Dedifferentiated amniotic fluid mesenchymal stem cell (primary cell): ENCODE measurements at regions not wholly inside any gene's neighbourhood (a gene's known extent, or its start where the extent isn't known, plus 50 kb on each side); places are given as distances from the start of the nearest gene placed in this dataset.
A peak's percentile ranks its signal among the peaks of the same experiment; 100 is the strongest.

ENCODE experiments used
- DNase-seq: peaks from one replicate; pipeline ENCODE4 v3.0.0-alpha.2; 2016; ENCODE audit errors: extremely low spot score

GRCh38 chr1:244196571-244197285, 145.6 kb downstream of the ZBTB18 start:
- no peak for DNase-seq

GRCh38 chr1:244197851-244198375, 146.8 kb downstream of the ZBTB18 start:
- no peak for DNase-seq

- no peak for DNase-seq
These were observed 148.8 kb downstream of the ZBTB18 start for GRCh38 chr1:244199902-244200301.

- DNase-seq = no peak
These were observed 149.5 kb downstream of the ZBTB18 start for GRCh38 chr1:244200596-244200995.

GRCh38 chr1:244201750-244202149, 150.7 kb downstream of the ZBTB18 start:
- no peak for DNase-seq

GRCh38 chr1:244204004-244204403, 152.9 kb downstream of the ZBTB18 start:
- no peak for DNase-seq

GRCh38 chr1:244205171-244205570, 154.1 kb downstream of the ZBTB18 start:
- no peak for DNase-seq

- no peak for DNase-seq
These were observed 154.8 kb downstream of the ZBTB18 start for GRCh38 chr1:244205906-244206305.

- no peak for DNase-seq
These were observed 156.2 kb downstream of the ZBTB18 start for GRCh38 chr1:244207042-244207934.

- DNase-seq = no peak
These were observed 156.8 kb downstream of the ZBTB18 start for GRCh38 chr1:244207935-244208244.

- no peak for DNase-seq
These were observed 158.9 kb downstream of the ZBTB18 start for GRCh38 chr1:244209955-244210354.

GRCh38 chr1:244210884-244211558, 159.9 kb downstream of the ZBTB18 start:
- no peak for DNase-seq

GRCh38 chr1:244211559-244211944, 160.5 kb downstream of the ZBTB18 start:
- DNase-seq = no peak

- no peak for DNase-seq
These were observed 161.1 kb downstream of the ZBTB18 start for GRCh38 chr1:244212219-244212618.

- DNase-seq = no peak
These were observed 161.9 kb downstream of the ZBTB18 start for GRCh38 chr1:244212797-244213475.

GRCh38 chr1:244214009-244214967, 163.2 kb downstream of the ZBTB18 start:
- peak; percentile 85 for DNase-seq

GRCh38 chr1:244216836-244217235, 165.8 kb downstream of the ZBTB18 start:
- no peak for DNase-seq

GRCh38 chr1:244217711-244218110, 166.6 kb downstream of the ZBTB18 start:
- DNase-seq = no peak

- no peak for DNase-seq
These were observed 167.1 kb downstream of the ZBTB18 start for GRCh38 chr1:244218220-244218619.

GRCh38 chr1:244219149-244219548, 168.1 kb downstream of the ZBTB18 start:
- no peak for DNase-seq

GRCh38 chr1:244219802-244220201, 168.7 kb downstream of the ZBTB18 start:
- no peak for DNase-seq
